B cell (primary cell): ENCODE measurements at regions not wholly inside any gene's neighbourhood (a gene's known extent, or its start where the extent isn't known, plus 50 kb on each side); places are given as distances from the start of the nearest gene placed in this dataset.

Experiments
- EZH2 ChIP-seq: IDR thresholded peaks from 2 replicates; pipeline ENCODE4 v1.6.1; 2012; ENCODE audit warnings: borderline replicate concordance, low read depth, mild to moderate bottlenecking, moderate library complexity, low read length; ENCODE audit not compliant: insufficient read depth, poor library complexity, severe bottlenecking
- TF ChIP-seq, protein P1 (sequence below): fragments of 200-600 bp; IDR thresholded peaks from one replicate; pipeline ENCODE4 v1.8.0; 2022; ENCODE audit warnings: antibody characterized with exemption, mild to moderate bottlenecking

DNA sequence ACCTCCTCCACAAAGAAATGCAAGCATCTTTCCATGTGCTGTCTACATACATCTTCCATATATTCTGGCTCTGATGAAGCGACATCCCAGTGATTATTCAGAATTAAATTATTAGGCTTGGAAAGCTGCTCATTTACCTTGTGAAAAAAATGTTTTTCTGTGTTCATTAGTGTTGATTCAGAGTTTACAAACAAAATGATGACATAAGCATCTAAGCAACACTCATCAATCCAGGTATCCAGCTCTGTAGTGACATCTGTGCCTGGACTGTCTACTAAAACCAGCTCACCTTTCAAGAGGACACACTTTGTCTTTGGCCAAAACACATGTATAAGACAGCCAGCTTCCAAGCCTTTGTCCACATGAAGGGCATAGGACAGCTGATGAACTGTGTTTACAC is 51.1 kb upstream of the SPATA31C2 start:
- TF ChIP-seq, protein P1, sequence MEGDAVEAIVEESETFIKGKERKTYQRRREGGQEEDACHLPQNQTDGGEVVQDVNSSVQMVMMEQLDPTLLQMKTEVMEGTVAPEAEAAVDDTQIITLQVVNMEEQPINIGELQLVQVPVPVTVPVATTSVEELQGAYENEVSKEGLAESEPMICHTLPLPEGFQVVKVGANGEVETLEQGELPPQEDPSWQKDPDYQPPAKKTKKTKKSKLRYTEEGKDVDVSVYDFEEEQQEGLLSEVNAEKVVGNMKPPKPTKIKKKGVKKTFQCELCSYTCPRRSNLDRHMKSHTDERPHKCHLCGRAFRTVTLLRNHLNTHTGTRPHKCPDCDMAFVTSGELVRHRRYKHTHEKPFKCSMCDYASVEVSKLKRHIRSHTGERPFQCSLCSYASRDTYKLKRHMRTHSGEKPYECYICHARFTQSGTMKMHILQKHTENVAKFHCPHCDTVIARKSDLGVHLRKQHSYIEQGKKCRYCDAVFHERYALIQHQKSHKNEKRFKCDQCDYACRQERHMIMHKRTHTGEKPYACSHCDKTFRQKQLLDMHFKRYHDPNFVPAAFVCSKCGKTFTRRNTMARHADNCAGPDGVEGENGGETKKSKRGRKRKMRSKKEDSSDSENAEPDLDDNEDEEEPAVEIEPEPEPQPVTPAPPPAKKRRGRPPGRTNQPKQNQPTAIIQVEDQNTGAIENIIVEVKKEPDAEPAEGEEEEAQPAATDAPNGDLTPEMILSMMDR, result no peak
- no peak for TF ChIP-seq EZH2
